ENCODE measurements at regions not wholly inside any gene's neighbourhood (a gene's known extent, or its start where the extent isn't known, plus 50 kb on each side); places are given as distances from the start of the nearest gene placed in this dataset.

- TF ChIP-seq CTCF (IDR thresholded peaks at IDR 0.05; ENCODE audit: low read length) (no peak), EZH2phosphoT487 (IDR thresholded peaks at IDR 0.05; ENCODE audit: low read length) (no peak)
Observed at GRCh38 chr4:180637616-180638015, 1605.6 kb upstream of the TENM3 start.

All from MM.1S (cell line).